GM23338 (cell line): ENCODE measurements at regions not wholly inside any gene's neighbourhood (a gene's known extent, or its start where the extent isn't known, plus 50 kb on each side); places are given as distances from the start of the nearest gene placed in this dataset.

ENCODE experiments used
- ATAC-seq: fragments of 200-7000 bp; cut with Tn5 transposase; 3 replicates; pipeline ENCODE4 v1.9.1; 2020
- DNase-seq: peaks from one replicate; pipeline ENCODE4 v3.0.0-alpha.2; 2015; ENCODE audit warnings: low spot score
- H2AFZ ChIP-seq: fragments of 200-600 bp; sonication (generic); 2 replicates; pipeline ENCODE4 v1.8.0; 2016; ENCODE audit warnings: antibody characterized with exemption, mild to moderate bottlenecking, moderate library complexity
- H3F3A ChIP-seq: fragments of 200-600 bp; sonication (generic); replicated peaks from 2 replicates; pipeline ENCODE4 v1.8.0; 2017; ENCODE audit warnings: antibody characterized with exemption, mixed run types, low read depth
- H3K27ac ChIP-seq: fragments of 200-600 bp; sonication (generic); 2 replicates; pipeline ENCODE4 v1.6.1; 2016; ENCODE audit warnings: low read depth
- H3K27me3 ChIP-seq: fragments of 200-600 bp; sonication (generic); 2 replicates; pipeline ENCODE4 v1.8.0; 2016; ENCODE audit warnings: mild to moderate bottlenecking, mixed run types, moderate library complexity; ENCODE audit not compliant: insufficient read depth
- H3K36me3 ChIP-seq: fragments of 200-600 bp; sonication (generic); 2 replicates; pipeline ENCODE4 v1.8.0; 2016; ENCODE audit warnings: mild to moderate bottlenecking; ENCODE audit not compliant: insufficient read depth
- H3K4me1 ChIP-seq: fragments of 200-600 bp; sonication (generic); 2 replicates; pipeline ENCODE4 v1.8.0; 2016; ENCODE audit warnings: mild to moderate bottlenecking, moderate library complexity; ENCODE audit not compliant: insufficient read depth
- H3K4me2 ChIP-seq: fragments of 200-600 bp; sonication (generic); 2 replicates; pipeline ENCODE4 v1.7.1; 2017; ENCODE audit warnings: mixed run types
- H3K4me3 ChIP-seq: fragments of 200-600 bp; sonication (generic); 2 replicates; pipeline ENCODE4 v1.6.1; 2016; ENCODE audit warnings: mixed run types
- H3K79me2 ChIP-seq: fragments of 200-600 bp; sonication (generic); replicated peaks from 2 replicates; pipeline ENCODE4 v1.8.0; 2017; ENCODE audit warnings: mild to moderate bottlenecking; ENCODE audit not compliant: insufficient read depth
- H3K9me2 ChIP-seq: fragments of 200-600 bp; sonication (generic); 2 replicates; pipeline ENCODE4 v1.8.0; 2017; ENCODE audit not compliant: insufficient read depth
- H4K20me1 ChIP-seq: fragments of 200-600 bp; sonication (generic); replicated peaks from 2 replicates; pipeline ENCODE4 v1.8.0; 2017; ENCODE audit warnings: mild to moderate bottlenecking; ENCODE audit not compliant: insufficient read depth
- H3K27ac Mint-ChIP-seq: 2 replicates; pipeline ENCODE4 v1.8.0; 2020; ENCODE audit warnings: inconsistent platforms, mild to moderate bottlenecking, moderate library complexity, mixed read lengths
- H3K27me3 Mint-ChIP-seq: 3 replicates; pipeline ENCODE4 v1.8.0; 2022; ENCODE audit warnings: low read depth, mild to moderate bottlenecking, moderate library complexity, mixed read lengths, inconsistent platforms; ENCODE audit not compliant: insufficient read depth, poor library complexity
- H3K36me3 Mint-ChIP-seq: 3 replicates; pipeline ENCODE4 v1.8.0; 2021; ENCODE audit warnings: low read depth, mild to moderate bottlenecking, inconsistent platforms, moderate library complexity, mixed read lengths
- H3K4me1 Mint-ChIP-seq: 3 replicates; pipeline ENCODE4 v1.8.0; 2020; ENCODE audit warnings: mild to moderate bottlenecking, inconsistent platforms, mixed read lengths
- H3K4me3 Mint-ChIP-seq: 3 replicates; pipeline ENCODE4 v1.8.0; 2021; ENCODE audit warnings: moderate library complexity, mild to moderate bottlenecking, inconsistent platforms, mixed read lengths
- H3K9me3 Mint-ChIP-seq: 3 replicates; pipeline ENCODE4 v1.8.0; 2020; ENCODE audit warnings: moderate library complexity, mild to moderate bottlenecking, inconsistent platforms, mixed read lengths
- CREB1 ChIP-seq: fragments of 250-450 bp; sonication (Bioruptor Pico); IDR thresholded peaks from 2 replicates; pipeline ENCODE4 v1.5.0; 2020; ENCODE audit warnings: low read depth, mild to moderate bottlenecking, moderate library complexity
- CTCF ChIP-seq, 2 experiments: fragments of 200-600 bp in 1 of 2; sonication (generic) in 1 of 2; conservative IDR thresholded peaks; 2 replicates each; pipeline versions ENCODE4 v1.5.1 to v1.6.1; 2016 to 2017; ENCODE audit warnings: antibody characterized with exemption in 2 of 2, low read depth in 2 of 2, mild to moderate bottlenecking in 2 of 2, moderate library complexity in 1 of 2
- ETS1 ChIP-seq: IDR thresholded peaks from 2 replicates; pipeline ENCODE4 v1.6.1; 2016; ENCODE audit warnings: antibody characterized with exemption
- EZH2 ChIP-seq: fragments of 200-600 bp; sonication (generic); IDR thresholded peaks from one replicate; pipeline ENCODE4 v1.8.0; 2017; ENCODE audit warnings: antibody characterized with exemption, mild to moderate bottlenecking, low read depth; ENCODE audit not compliant: unreplicated experiment
- EZH2phosphoT487 ChIP-seq: fragments of 200-600 bp; sonication (generic); IDR thresholded peaks from one replicate; pipeline ENCODE4 v1.8.1; 2018; ENCODE audit warnings: antibody characterized with exemption; ENCODE audit not compliant: unreplicated experiment
- JUNB ChIP-seq: IDR thresholded peaks from one replicate; pipeline ENCODE4 v1.6.1; 2016; ENCODE audit warnings: antibody characterized with exemption; ENCODE audit not compliant: unreplicated experiment
- NANOG ChIP-seq: IDR thresholded peaks from 2 replicates; pipeline ENCODE4 v1.6.1; 2016; ENCODE audit warnings: antibody characterized with exemption, borderline replicate concordance
- POLR2AphosphoS5 ChIP-seq: IDR thresholded peaks from 2 replicates; pipeline ENCODE4 v1.6.1; 2016; ENCODE audit warnings: antibody characterized with exemption, low read depth
- STAT1 ChIP-seq: IDR thresholded peaks from one replicate; pipeline ENCODE4 v1.6.1; 2016; ENCODE audit warnings: antibody characterized with exemption; ENCODE audit not compliant: unreplicated experiment
- ZNF114 ChIP-seq: fragments of 250-450 bp; sonication (Bioruptor Pico); IDR thresholded peaks from 2 replicates; pipeline ENCODE4 v1.5.0; 2020; ENCODE audit warnings: mild to moderate bottlenecking, moderate library complexity
- ZNF331 ChIP-seq: fragments of 250-450 bp; sonication (Bioruptor Pico); IDR thresholded peaks from 2 replicates; pipeline ENCODE4 v1.5.0; 2020; ENCODE audit warnings: low read depth, mild to moderate bottlenecking, moderate library complexity
- ZNF462 ChIP-seq: fragments of 250-450 bp; sonication (Bioruptor Pico); IDR thresholded peaks from 2 replicates; pipeline ENCODE4 v1.5.0; 2020; ENCODE audit warnings: mild to moderate bottlenecking, moderate library complexity
- TF ChIP-seq, protein P1 (sequence below): IDR thresholded peaks from one replicate; pipeline ENCODE4 v1.6.1; 2018; ENCODE audit warnings: antibody characterized with exemption; ENCODE audit not compliant: unreplicated experiment

DNA sequence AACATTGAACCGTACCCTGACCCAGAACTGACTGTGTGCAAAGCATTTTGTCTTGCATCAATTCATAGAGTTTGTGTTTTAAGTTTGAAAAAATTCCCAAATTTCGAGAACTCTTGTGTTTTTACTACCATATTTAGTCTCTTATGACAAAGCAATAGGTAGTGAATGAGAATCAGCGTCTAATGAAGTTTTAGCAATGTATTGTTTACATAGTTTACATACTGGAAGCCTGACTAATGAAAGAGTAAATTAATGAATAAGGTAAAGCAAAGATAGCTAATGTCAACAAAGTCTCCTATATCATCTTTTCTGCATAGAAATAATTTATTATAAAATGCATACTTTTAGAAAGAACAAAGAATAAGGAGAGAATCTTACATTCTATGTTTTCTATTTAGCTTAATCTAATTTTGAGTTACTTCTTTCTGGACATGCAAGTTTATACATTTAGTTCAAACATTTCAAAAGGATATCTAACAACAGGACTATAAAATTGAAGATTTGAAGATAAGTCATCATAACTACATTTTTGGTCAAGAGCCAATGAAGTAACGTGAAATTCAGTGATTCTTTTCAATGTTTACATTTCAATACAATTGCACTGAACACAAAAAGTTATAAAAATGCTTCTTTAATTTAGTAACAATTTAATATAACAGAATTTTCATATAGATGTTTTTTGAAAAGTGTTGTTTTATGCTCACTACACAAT, 1943.7 kb downstream of the NCAM2 start:
- Histone ChIP-seq H3K4me3 (no peak overlapping the region), H3K9me2 (no peaks in the 10 kb centered on the region), H3K27me3 (no peaks in the 10 kb centered on the region), H2AFZ (no peak overlapping the region), H3K27ac (no peak overlapping the region), H3K79me2 (no peaks in the 10 kb centered on the region), H3F3A (no peaks in the 10 kb centered on the region), H3K4me2 (no peak overlapping the region), H4K20me1 (no peaks in the 10 kb centered on the region), H3K36me3 (no peaks in the 10 kb centered on the region; the same call in 1 of the 2 replicates), H3K4me1 (0 out of 2 replicates have a peak, but pooled peaks cover 5% of the 10 kb centered on the region)
- peaks cover 2% of the 10 kb centered on the region for H3K27me3 Mint-ChIP-seq
- TF ChIP-seq ETS1 (no peak), CREB1 (CRISPR knock-in tag) (no peak), ZNF331 (CRISPR knock-in tag) (no peak), EZH2 (no peak), EZH2phosphoT487 (no peak), CTCF (conservative IDR thresholded peaks at IDR 0.05; ENCODE audit: low read depth in 2 of 2) (no peak), ZNF462 (CRISPR knock-in tag) (no peak), NANOG (no peak), ZNF114 (CRISPR knock-in tag) (no peak), JUNB (no peak), STAT1 (no peak), POLR2AphosphoS5 (no peak)
- TF ChIP-seq, protein P1, sequence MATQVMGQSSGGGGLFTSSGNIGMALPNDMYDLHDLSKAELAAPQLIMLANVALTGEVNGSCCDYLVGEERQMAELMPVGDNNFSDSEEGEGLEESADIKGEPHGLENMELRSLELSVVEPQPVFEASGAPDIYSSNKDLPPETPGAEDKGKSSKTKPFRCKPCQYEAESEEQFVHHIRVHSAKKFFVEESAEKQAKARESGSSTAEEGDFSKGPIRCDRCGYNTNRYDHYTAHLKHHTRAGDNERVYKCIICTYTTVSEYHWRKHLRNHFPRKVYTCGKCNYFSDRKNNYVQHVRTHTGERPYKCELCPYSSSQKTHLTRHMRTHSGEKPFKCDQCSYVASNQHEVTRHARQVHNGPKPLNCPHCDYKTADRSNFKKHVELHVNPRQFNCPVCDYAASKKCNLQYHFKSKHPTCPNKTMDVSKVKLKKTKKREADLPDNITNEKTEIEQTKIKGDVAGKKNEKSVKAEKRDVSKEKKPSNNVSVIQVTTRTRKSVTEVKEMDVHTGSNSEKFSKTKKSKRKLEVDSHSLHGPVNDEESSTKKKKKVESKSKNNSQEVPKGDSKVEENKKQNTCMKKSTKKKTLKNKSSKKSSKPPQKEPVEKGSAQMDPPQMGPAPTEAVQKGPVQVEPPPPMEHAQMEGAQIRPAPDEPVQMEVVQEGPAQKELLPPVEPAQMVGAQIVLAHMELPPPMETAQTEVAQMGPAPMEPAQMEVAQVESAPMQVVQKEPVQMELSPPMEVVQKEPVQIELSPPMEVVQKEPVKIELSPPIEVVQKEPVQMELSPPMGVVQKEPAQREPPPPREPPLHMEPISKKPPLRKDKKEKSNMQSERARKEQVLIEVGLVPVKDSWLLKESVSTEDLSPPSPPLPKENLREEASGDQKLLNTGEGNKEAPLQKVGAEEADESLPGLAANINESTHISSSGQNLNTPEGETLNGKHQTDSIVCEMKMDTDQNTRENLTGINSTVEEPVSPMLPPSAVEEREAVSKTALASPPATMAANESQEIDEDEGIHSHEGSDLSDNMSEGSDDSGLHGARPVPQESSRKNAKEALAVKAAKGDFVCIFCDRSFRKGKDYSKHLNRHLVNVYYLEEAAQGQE: no peak
- no peaks in the 10 kb centered on the region; the same call in 2 of the 3 replicates for H3K36me3 Mint-ChIP-seq
- no peaks in the 10 kb centered on the region for H3K4me1 Mint-ChIP-seq
- no peak overlapping the region for H3K4me3 Mint-ChIP-seq
- H3K9me3 Mint-ChIP-seq: no peaks in the 10 kb centered on the region; the same call in 2 of the 3 replicates
- H3K27ac Mint-ChIP-seq: no peak overlapping the region
- ATAC-seq: no peak
- no peak for DNase-seq
